ENCODE measurements at regions not wholly inside any gene's neighbourhood (a gene's known extent, or its start where the extent isn't known, plus 50 kb on each side); places are given as distances from the start of the nearest gene placed in this dataset.

DNA sequence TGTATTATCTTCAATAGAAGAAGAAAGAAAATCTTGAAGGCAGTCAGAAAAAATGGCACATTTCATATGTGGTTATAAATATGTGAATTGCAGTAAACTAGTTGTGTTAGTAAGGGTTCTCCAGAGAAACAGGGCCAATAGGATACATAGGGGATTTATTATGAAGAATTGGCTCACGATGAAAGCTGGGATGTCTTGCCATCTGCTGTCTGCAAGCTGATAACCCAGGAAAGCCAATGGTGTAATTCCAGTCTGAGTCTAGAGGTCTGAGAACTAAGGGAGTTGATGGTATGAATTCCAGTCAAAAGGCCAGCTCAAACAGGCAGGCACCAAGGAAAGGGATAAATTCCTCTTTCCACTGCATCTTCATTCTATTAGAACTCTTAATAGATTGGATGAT is 362.4 kb downstream of the KCNJ3 start:
- TF ChIP-seq, protein P1, sequence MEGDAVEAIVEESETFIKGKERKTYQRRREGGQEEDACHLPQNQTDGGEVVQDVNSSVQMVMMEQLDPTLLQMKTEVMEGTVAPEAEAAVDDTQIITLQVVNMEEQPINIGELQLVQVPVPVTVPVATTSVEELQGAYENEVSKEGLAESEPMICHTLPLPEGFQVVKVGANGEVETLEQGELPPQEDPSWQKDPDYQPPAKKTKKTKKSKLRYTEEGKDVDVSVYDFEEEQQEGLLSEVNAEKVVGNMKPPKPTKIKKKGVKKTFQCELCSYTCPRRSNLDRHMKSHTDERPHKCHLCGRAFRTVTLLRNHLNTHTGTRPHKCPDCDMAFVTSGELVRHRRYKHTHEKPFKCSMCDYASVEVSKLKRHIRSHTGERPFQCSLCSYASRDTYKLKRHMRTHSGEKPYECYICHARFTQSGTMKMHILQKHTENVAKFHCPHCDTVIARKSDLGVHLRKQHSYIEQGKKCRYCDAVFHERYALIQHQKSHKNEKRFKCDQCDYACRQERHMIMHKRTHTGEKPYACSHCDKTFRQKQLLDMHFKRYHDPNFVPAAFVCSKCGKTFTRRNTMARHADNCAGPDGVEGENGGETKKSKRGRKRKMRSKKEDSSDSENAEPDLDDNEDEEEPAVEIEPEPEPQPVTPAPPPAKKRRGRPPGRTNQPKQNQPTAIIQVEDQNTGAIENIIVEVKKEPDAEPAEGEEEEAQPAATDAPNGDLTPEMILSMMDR (conservative IDR thresholded peaks at IDR 0.05; ENCODE audit: low read length) = no peak
- TF ChIP-seq EZH2phosphoT487 (IDR thresholded peaks at IDR 0.05; ENCODE audit: borderline replicate concordance, low read depth, low read length) = no peak
